GM12872 (cell line): ENCODE measurements at regions not wholly inside any gene's neighbourhood (a gene's known extent, or its start where the extent isn't known, plus 50 kb on each side); places are given as distances from the start of the nearest gene placed in this dataset.
A peak's percentile ranks its signal among the peaks of the same experiment; 100 is the strongest.

ENCODE experiments used
- CTCF ChIP-seq: IDR thresholded peaks from 3 replicates; pipeline ENCODE4 v1.5.1; 2011; ENCODE audit warnings: low read depth, mild to moderate bottlenecking, low read length, moderate library complexity; ENCODE audit not compliant: insufficient read depth

GRCh38 chr11:113532697-113533424 lies 57.7 kb upstream of the DRD2 start:
- TF ChIP-seq CTCF = peak; percentile 89

- no peak for TF ChIP-seq CTCF
Observed at GRCh38 chr11:113531575-113532451, 56.6 kb upstream of the DRD2 start.

- TF ChIP-seq CTCF = no peak
Observed at GRCh38 chr11:113531083-113531482, 55.9 kb upstream of the DRD2 start.

- TF ChIP-seq CTCF = no peak
Observed at GRCh38 chr11:113529606-113530005, 54.4 kb upstream of the DRD2 start.

GRCh38 chr11:113528982-113529381 lies 53.8 kb upstream of the DRD2 start:
- TF ChIP-seq CTCF = no peak

GRCh38 chr11:113526521-113526920 lies 51.3 kb upstream of the DRD2 start:
- TF ChIP-seq CTCF = no peak
